ENCODE measurements at regions not wholly inside any gene's neighbourhood (a gene's known extent, or its start where the extent isn't known, plus 50 kb on each side); places are given as distances from the start of the nearest gene placed in this dataset.

DNA sequence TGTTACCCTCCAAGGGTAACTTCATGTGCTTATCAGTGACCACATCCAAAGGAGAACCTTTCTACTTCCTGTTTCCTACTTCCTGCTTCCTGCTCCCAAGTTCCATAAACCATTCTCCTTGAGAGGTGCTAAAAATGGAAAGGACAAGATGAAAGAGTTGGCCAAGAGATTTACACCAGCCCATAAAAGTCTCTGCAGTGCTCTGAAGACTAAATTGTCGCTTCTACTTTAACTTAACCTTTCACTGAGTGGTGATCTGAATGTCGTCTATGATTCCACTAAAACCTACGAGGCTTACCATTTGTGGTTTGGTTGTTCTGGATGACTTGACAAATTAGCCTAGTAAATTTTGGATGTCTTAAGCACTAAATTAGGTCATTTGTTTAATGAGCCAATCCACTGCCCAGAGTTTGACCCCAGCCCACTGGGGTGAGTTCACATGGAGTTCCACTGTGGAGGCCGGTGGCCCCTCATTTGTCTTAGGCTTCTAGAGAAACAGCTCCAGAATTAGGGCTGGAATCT lies 333.1 kb downstream of the FOXL1 start:
- TF ChIP-seq CTCF (IDR thresholded peaks at IDR 0.05) (no peak), EP300 (IDR thresholded peaks at IDR 0.05) (no peak)

All from ovary (tissue), 3 donors.